ENCODE measurements at regions not wholly inside any gene's neighbourhood (a gene's known extent, or its start where the extent isn't known, plus 50 kb on each side); places are given as distances from the start of the nearest gene placed in this dataset.

DNA sequence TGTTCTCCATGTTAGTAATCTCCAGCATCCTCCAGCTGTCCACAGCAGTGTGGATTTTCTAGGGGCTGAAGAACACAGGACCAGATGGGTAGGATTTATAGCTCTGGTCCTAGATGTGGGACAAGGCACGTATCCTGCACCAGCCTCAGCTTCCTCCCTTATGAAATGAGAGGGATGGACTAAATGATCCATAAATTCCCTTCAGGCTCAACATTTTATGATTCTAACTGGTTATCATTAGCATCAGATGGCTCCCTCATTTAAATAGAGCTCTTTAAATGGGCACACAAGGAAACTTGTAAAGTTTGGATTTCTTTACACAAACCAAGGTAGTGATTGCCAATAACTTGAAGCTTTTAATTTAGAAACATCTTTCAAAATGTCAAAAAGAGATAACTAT is 97.7 kb downstream of the ESM1 start:
- H3K27me3 Mint-ChIP-seq (ENCODE audit: unreplicated experiment), result peaks cover 42% of the 10 kb centered on the region
- DNase-seq, result no peak
- TF ChIP-seq, protein P1, sequence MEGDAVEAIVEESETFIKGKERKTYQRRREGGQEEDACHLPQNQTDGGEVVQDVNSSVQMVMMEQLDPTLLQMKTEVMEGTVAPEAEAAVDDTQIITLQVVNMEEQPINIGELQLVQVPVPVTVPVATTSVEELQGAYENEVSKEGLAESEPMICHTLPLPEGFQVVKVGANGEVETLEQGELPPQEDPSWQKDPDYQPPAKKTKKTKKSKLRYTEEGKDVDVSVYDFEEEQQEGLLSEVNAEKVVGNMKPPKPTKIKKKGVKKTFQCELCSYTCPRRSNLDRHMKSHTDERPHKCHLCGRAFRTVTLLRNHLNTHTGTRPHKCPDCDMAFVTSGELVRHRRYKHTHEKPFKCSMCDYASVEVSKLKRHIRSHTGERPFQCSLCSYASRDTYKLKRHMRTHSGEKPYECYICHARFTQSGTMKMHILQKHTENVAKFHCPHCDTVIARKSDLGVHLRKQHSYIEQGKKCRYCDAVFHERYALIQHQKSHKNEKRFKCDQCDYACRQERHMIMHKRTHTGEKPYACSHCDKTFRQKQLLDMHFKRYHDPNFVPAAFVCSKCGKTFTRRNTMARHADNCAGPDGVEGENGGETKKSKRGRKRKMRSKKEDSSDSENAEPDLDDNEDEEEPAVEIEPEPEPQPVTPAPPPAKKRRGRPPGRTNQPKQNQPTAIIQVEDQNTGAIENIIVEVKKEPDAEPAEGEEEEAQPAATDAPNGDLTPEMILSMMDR (IDR thresholded peaks at IDR 0.05; ENCODE audit: unreplicated experiment), result no peak
- H3K4me3 Mint-ChIP-seq (ENCODE audit: low read depth, unreplicated experiment), result no peak overlapping the region
- H3K36me3 Mint-ChIP-seq (ENCODE audit: insufficient read depth, unreplicated experiment), result peaks cover 10% of the 10 kb centered on the region
- H3K27ac Mint-ChIP-seq (ENCODE audit: unreplicated experiment), result no peak overlapping the region
- no TSS peak for BruUV-seq (replicated peaks)
- intact Hi-C loops (cut with micrococcal nuclease; ENCODE audit: unreplicated experiment), result no loop called here
- CTCF ChIA-PET, result no interaction called here
- H3K9me3 Mint-ChIP-seq (ENCODE audit: low read depth, unreplicated experiment), result no peaks in the 10 kb centered on the region
- peaks cover 29% of the 10 kb centered on the region for H3K4me1 Mint-ChIP-seq (ENCODE audit: low read depth, unreplicated experiment)

DNA sequence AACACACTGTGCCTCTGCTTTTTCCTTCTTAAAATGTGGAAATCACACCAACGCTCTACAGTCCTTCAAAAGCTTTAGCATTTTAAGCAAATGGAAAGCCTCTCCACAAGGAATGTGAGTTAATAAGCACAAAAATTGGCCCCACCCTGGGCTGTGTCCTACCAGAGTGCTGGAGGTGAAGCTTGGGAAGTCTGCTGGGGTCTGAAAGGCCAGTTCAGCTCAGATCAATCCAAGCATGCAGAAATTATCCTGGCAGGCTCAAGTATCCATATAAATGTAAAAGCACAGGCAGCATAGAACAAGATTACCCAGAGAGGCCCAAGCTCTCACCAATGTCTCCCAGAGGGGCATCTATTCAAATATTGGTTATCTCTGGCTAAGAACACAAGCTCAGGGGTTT is 98.5 kb downstream of the ESM1 start:
- no peak for DNase-seq
- H3K27ac Mint-ChIP-seq (ENCODE audit: unreplicated experiment), result no peak overlapping the region
- TF ChIP-seq, protein P1 (IDR thresholded peaks at IDR 0.05; ENCODE audit: unreplicated experiment), result no peak
- intact Hi-C loops (cut with micrococcal nuclease; ENCODE audit: unreplicated experiment), result no loop called here
- CTCF ChIA-PET, result interaction anchor here (1.0 kb wide), 1 partner anchor 13 kb away, joined by 3 read pairs; no protein-coding TSS in a partner anchor
- no TSS peak for BruUV-seq (replicated peaks)
- peaks cover 50% of the 10 kb centered on the region for H3K27me3 Mint-ChIP-seq (ENCODE audit: unreplicated experiment)
- H3K4me1 Mint-ChIP-seq (ENCODE audit: low read depth, unreplicated experiment), result peaks cover 29% of the 10 kb centered on the region
- H3K36me3 Mint-ChIP-seq (ENCODE audit: insufficient read depth, unreplicated experiment), result peaks cover 10% of the 10 kb centered on the region
- no peak overlapping the region for H3K4me3 Mint-ChIP-seq (ENCODE audit: low read depth, unreplicated experiment)
- no peaks in the 10 kb centered on the region for H3K9me3 Mint-ChIP-seq (ENCODE audit: low read depth, unreplicated experiment)

DNA sequence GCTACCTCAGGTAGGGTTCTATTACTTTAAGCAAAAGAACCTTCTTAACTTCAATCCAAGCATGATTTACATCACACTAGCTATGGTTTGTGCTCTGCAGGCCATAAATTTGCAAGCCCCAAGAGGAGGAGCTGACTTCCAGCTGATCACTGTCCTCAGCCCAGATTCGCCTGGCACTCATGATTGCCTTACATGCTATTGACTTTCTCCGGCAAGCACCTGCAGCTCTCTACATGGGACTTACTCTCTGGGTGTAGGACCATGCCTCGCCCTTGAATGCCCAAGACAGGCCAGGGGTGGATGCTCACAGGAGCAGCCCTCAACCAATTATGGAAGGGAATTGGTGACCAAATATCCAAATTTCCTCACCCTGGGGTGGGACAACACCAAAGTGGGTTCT is 99.8 kb downstream of the ESM1 start:
- peaks cover 10% of the 10 kb centered on the region for H3K36me3 Mint-ChIP-seq (ENCODE audit: insufficient read depth, unreplicated experiment)
- CTCF ChIA-PET, result interaction anchor here (0.5 to 1.3 kb wide), 4 partner anchors 14 to 650 kb away, joined by 3 to 4 read pairs (median 3); no protein-coding TSS in a partner anchor
- no peak overlapping the region for H3K27ac Mint-ChIP-seq (ENCODE audit: unreplicated experiment)
- DNase-seq, result no peak
- no peaks in the 10 kb centered on the region for H3K9me3 Mint-ChIP-seq (ENCODE audit: low read depth, unreplicated experiment)
- BruUV-seq (replicated peaks), result no TSS peak
- no peak overlapping the region for H3K4me3 Mint-ChIP-seq (ENCODE audit: low read depth, unreplicated experiment)
- peaks cover 54% of the 10 kb centered on the region for H3K27me3 Mint-ChIP-seq (ENCODE audit: unreplicated experiment)
- H3K4me1 Mint-ChIP-seq (ENCODE audit: low read depth, unreplicated experiment), result peaks cover 28% of the 10 kb centered on the region
- TF ChIP-seq, protein P1 (IDR thresholded peaks at IDR 0.05; ENCODE audit: unreplicated experiment), result no peak
- intact Hi-C loops (cut with micrococcal nuclease; ENCODE audit: unreplicated experiment), result no loop called here

DNA sequence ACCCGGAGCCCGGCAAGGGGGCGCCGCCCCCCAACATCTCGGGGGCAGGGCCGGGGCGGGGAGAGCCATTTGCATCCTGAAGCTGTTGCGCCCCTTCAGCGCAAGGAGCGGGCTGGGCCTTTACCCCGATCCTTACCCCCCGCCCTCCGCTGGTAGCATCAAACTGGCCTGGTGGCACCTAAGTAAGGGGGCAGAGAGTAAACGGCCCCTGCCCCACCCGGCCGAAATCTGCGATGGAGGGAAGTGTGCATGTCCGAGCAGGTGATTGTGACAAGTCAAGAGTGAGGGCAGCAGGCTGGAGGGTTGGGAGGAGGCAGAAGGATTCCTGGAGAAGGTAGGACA is 101.2 kb downstream of the ESM1 start:
- DNase-seq, result no peak
- peaks cover 54% of the 10 kb centered on the region for H3K27me3 Mint-ChIP-seq (ENCODE audit: unreplicated experiment)
- H3K4me3 Mint-ChIP-seq (ENCODE audit: low read depth, unreplicated experiment), result no peak overlapping the region
- H3K4me1 Mint-ChIP-seq (ENCODE audit: low read depth, unreplicated experiment), result peaks cover 13% of the 10 kb centered on the region
- peaks cover 2% of the 10 kb centered on the region for H3K9me3 Mint-ChIP-seq (ENCODE audit: low read depth, unreplicated experiment)
- CTCF ChIA-PET, result no interaction called here
- BruUV-seq (replicated peaks), result no TSS peak
- intact Hi-C loops (cut with micrococcal nuclease; ENCODE audit: unreplicated experiment), result no loop called here
- H3K36me3 Mint-ChIP-seq (ENCODE audit: insufficient read depth, unreplicated experiment), result peaks cover 10% of the 10 kb centered on the region
- TF ChIP-seq, protein P1 (IDR thresholded peaks at IDR 0.05; ENCODE audit: unreplicated experiment), result no peak
- H3K27ac Mint-ChIP-seq (ENCODE audit: unreplicated experiment), result no peak overlapping the region
